DND-41 (cell line): ENCODE measurements at regions not wholly inside any gene's neighbourhood (a gene's known extent, or its start where the extent isn't known, plus 50 kb on each side); places are given as distances from the start of the nearest gene placed in this dataset.

Source experiments
- EZH2 ChIP-seq: IDR thresholded peaks from 3 replicates; pipeline ENCODE4 v1.6.1; 2012; ENCODE audit warnings: borderline replicate concordance, low read depth, mild to moderate bottlenecking, moderate library complexity, low read length, inconsistent platforms; ENCODE audit not compliant: severe bottlenecking
- TF ChIP-seq, protein P1 (sequence below): IDR thresholded peaks from 2 replicates; pipeline ENCODE4 v1.5.1; 2012; ENCODE audit warnings: borderline replicate concordance, low read length, moderate library complexity, mild to moderate bottlenecking; ENCODE audit not compliant: poor library complexity, severe bottlenecking; ENCODE audit errors: extremely low read depth

- TF ChIP-seq, protein P1, sequence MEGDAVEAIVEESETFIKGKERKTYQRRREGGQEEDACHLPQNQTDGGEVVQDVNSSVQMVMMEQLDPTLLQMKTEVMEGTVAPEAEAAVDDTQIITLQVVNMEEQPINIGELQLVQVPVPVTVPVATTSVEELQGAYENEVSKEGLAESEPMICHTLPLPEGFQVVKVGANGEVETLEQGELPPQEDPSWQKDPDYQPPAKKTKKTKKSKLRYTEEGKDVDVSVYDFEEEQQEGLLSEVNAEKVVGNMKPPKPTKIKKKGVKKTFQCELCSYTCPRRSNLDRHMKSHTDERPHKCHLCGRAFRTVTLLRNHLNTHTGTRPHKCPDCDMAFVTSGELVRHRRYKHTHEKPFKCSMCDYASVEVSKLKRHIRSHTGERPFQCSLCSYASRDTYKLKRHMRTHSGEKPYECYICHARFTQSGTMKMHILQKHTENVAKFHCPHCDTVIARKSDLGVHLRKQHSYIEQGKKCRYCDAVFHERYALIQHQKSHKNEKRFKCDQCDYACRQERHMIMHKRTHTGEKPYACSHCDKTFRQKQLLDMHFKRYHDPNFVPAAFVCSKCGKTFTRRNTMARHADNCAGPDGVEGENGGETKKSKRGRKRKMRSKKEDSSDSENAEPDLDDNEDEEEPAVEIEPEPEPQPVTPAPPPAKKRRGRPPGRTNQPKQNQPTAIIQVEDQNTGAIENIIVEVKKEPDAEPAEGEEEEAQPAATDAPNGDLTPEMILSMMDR, result no peak
- TF ChIP-seq EZH2, result no peak
Observed at GRCh38 chr18:39796393-39796792, 2158.6 kb upstream of the PIK3C3 start.
